ENCODE measurements at regions not wholly inside any gene's neighbourhood (a gene's known extent, or its start where the extent isn't known, plus 50 kb on each side); places are given as distances from the start of the nearest gene placed in this dataset.

DNA sequence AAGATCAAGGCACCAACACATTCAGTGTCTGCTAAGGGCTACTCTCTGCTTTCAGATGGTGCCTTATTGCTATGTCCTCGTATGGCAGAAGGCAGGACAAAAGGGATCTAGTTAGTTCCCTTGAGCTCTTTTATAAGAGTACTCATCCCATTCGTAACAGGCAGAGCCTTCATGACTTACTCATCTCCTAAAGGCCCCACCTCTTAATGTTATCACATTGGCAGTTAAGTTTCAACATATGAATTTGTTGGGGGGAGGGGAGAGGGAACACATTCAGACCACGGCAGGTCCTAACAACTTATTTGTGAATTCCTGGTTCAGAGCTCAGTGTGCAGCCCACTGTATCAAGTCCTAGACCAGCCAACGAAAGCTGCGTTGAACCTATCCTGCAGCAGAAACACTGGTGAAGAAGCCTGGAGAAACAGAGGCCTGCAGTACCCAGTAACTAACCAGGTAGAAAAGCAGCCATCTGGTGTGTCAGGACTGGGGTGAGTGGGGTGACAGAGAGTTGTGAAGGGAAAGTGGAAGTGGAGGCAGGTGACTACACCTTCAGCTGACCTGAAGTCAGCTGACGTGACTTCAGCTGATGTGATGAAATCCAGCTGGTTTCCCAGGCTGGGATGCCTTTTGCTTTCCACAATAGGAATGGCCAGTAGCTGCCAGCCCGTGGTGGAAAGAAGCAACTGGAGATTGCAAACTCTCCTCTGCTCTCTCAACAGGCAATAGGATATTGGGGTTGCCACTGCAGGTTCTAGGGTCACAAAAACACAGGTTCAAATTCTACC, 101.6 kb upstream of the PLXNC1 start:
- TF ChIP-seq, protein P1, sequence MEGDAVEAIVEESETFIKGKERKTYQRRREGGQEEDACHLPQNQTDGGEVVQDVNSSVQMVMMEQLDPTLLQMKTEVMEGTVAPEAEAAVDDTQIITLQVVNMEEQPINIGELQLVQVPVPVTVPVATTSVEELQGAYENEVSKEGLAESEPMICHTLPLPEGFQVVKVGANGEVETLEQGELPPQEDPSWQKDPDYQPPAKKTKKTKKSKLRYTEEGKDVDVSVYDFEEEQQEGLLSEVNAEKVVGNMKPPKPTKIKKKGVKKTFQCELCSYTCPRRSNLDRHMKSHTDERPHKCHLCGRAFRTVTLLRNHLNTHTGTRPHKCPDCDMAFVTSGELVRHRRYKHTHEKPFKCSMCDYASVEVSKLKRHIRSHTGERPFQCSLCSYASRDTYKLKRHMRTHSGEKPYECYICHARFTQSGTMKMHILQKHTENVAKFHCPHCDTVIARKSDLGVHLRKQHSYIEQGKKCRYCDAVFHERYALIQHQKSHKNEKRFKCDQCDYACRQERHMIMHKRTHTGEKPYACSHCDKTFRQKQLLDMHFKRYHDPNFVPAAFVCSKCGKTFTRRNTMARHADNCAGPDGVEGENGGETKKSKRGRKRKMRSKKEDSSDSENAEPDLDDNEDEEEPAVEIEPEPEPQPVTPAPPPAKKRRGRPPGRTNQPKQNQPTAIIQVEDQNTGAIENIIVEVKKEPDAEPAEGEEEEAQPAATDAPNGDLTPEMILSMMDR (IDR thresholded peaks at IDR 0.05; ENCODE audit: borderline replicate concordance, extremely low read depth, low read length, poor library complexity, severe bottlenecking), result no peak
- no peak for TF ChIP-seq EZH2 (IDR thresholded peaks at IDR 0.05; ENCODE audit: borderline replicate concordance, low read depth, low read length, severe bottlenecking)

All from DND-41 (cell line).